Vagina (tissue), 2 donors: ENCODE measurements at regions not wholly inside any gene's neighbourhood (a gene's known extent, or its start where the extent isn't known, plus 50 kb on each side); places are given as distances from the start of the nearest gene placed in this dataset.

Experiments used
- DNase-seq, 2 donors: peaks; one replicate each; pipeline ENCODE4 v3.0.0-alpha.2; 2017; ENCODE audit errors: extremely low spot score in 2 of 2
- H3K27ac ChIP-seq: fragments of 200-600 bp; sonication (generic); one replicate; pipeline ENCODE4 v1.5.1; 2019
- H3K27me3 ChIP-seq: fragments of 200-600 bp; sonication (generic); one replicate; pipeline ENCODE4 v1.5.1; 2019
- H3K36me3 ChIP-seq, 2 donors: fragments of 200-600 bp; sonication (generic); one replicate each; pipeline ENCODE4 v1.5.1; 2017 to 2019
- H3K4me1 ChIP-seq: fragments of 200-600 bp; sonication (generic); one replicate; pipeline ENCODE4 v1.5.1; 2019
- H3K4me3 ChIP-seq, 2 donors: fragments of 200-600 bp; sonication (generic); 1 replicate in 1 of 2; 2 replicates in 1 of 2; pipeline ENCODE4 v1.5.1; 2016 to 2019
- H3K9me3 ChIP-seq: fragments of 200-600 bp; sonication (generic); one replicate; pipeline ENCODE4 v1.5.1; 2019
- CTCF ChIP-seq, 3 experiments: fragments of 450-650 bp in 2 of 3; fragments of 200-600 bp in 1 of 3; sonication (generic) in 1 of 3; IDR thresholded peaks; one replicate each; pipeline ENCODE4 v1.5.1; 2017 to 2019; ENCODE audit warnings: antibody characterized with exemption in 3 of 3, mild to moderate bottlenecking in 2 of 3, moderate library complexity in 2 of 3
- POLR2A ChIP-seq, 2 donors: fragments of 450-650 bp; IDR thresholded peaks; one replicate each; pipeline ENCODE4 v1.6.1; 2017; ENCODE audit warnings: antibody characterized with exemption in 2 of 2, mild to moderate bottlenecking in 2 of 2, moderate library complexity in 2 of 2
- POLR2AphosphoS5 ChIP-seq, 2 donors: sonication (generic); formaldehyde crosslinking; IDR thresholded peaks; one replicate each; pipeline ENCODE4 v1.9.0; 2017; ENCODE audit warnings: antibody characterized with exemption in 2 of 2, mild to moderate bottlenecking in 2 of 2, low read depth in 1 of 2; ENCODE audit not compliant: insufficient read depth in 1 of 2
- intact Hi-C: fragments of 100-400 bp; cut with DNase I; formaldehyde crosslinking; loops from one replicate; pipeline ENCODE4 v1.15.1; 2023

- H3K27me3 ChIP-seq = no peaks in the 10 kb centered on the region
- TF ChIP-seq CTCF (IDR thresholded peaks at IDR 0.05) = no peak
- no peak for TF ChIP-seq POLR2AphosphoS5 (IDR thresholded peaks at IDR 0.05; ENCODE audit: insufficient read depth in 1 of 2, low read depth in 1 of 2)
- H3K4me1 ChIP-seq = no peaks in the 10 kb centered on the region
- no peaks in the 10 kb centered on the region for H3K9me3 ChIP-seq
- no peak overlapping the region for H3K4me3 ChIP-seq
- intact Hi-C loops = no loop called here
- H3K36me3 ChIP-seq = no peaks in the 10 kb centered on the region
- DNase-seq = no peak
- no peak overlapping the region for H3K27ac ChIP-seq
Observed at GRCh38 chr9:105879181-105879580, 184.8 kb downstream of the TMEM38B start.

GRCh38 chr9:105880517-105880916, 186.2 kb downstream of the TMEM38B start:
- H3K36me3 ChIP-seq = no peaks in the 10 kb centered on the region
- no peak overlapping the region for H3K27ac ChIP-seq
- TF ChIP-seq POLR2AphosphoS5 (IDR thresholded peaks at IDR 0.05; ENCODE audit: insufficient read depth in 1 of 2, low read depth in 1 of 2) (no peak), CTCF (IDR thresholded peaks at IDR 0.05) (no peak), POLR2A (IDR thresholded peaks at IDR 0.05) (no peak)
- no peak for DNase-seq
- H3K9me3 ChIP-seq = no peaks in the 10 kb centered on the region
- no peaks in the 10 kb centered on the region for H3K27me3 ChIP-seq
- H3K4me1 ChIP-seq = no peaks in the 10 kb centered on the region
- intact Hi-C loops = no loop called here
- no peak overlapping the region for H3K4me3 ChIP-seq

GRCh38 chr9:105881021-105881420, 186.7 kb downstream of the TMEM38B start:
- intact Hi-C loops = no loop called here
- no peak for DNase-seq
- H3K9me3 ChIP-seq = no peaks in the 10 kb centered on the region
- no peak overlapping the region for H3K4me3 ChIP-seq
- H3K4me1 ChIP-seq = no peaks in the 10 kb centered on the region
- no peaks in the 10 kb centered on the region for H3K27me3 ChIP-seq
- no peaks in the 10 kb centered on the region for H3K36me3 ChIP-seq
- no peak overlapping the region for H3K27ac ChIP-seq
- TF ChIP-seq CTCF (IDR thresholded peaks at IDR 0.05) (no peak), POLR2A (IDR thresholded peaks at IDR 0.05) (no peak), POLR2AphosphoS5 (IDR thresholded peaks at IDR 0.05; ENCODE audit: insufficient read depth in 1 of 2, low read depth in 1 of 2) (no peak)

- Histone ChIP-seq H3K36me3 (no peaks in the 10 kb centered on the region), H3K27ac (no peak overlapping the region), H3K4me3 (no peak overlapping the region), H3K27me3 (no peaks in the 10 kb centered on the region), H3K4me1 (no peaks in the 10 kb centered on the region), H3K9me3 (no peaks in the 10 kb centered on the region)
- intact Hi-C loops = no loop called here
- TF ChIP-seq POLR2AphosphoS5 (IDR thresholded peaks at IDR 0.05; ENCODE audit: insufficient read depth in 1 of 2, low read depth in 1 of 2) (no peak), POLR2A (IDR thresholded peaks at IDR 0.05) (no peak), CTCF (IDR thresholded peaks at IDR 0.05) (peak in 2 of 3 experiments; percentile 42 to 70)
- no peak for DNase-seq
Observed at GRCh38 chr9:105881654-105882349, 187.5 kb downstream of the TMEM38B start.

- no peaks in the 10 kb centered on the region for H3K4me1 ChIP-seq
- no peak overlapping the region for H3K4me3 ChIP-seq
- TF ChIP-seq POLR2AphosphoS5 (IDR thresholded peaks at IDR 0.05; ENCODE audit: insufficient read depth in 1 of 2, low read depth in 1 of 2) = no peak
- H3K36me3 ChIP-seq = no peaks in the 10 kb centered on the region
- H3K27me3 ChIP-seq = no peaks in the 10 kb centered on the region
- H3K9me3 ChIP-seq = no peaks in the 10 kb centered on the region
- DNase-seq = no peak
- intact Hi-C loops = no loop called here
- H3K27ac ChIP-seq = no peak overlapping the region
Observed at GRCh38 chr9:105883847-105884246, 189.5 kb downstream of the TMEM38B start.
